A673 (cell line): ENCODE measurements at regions not wholly inside any gene's neighbourhood (a gene's known extent, or its start where the extent isn't known, plus 50 kb on each side); places are given as distances from the start of the nearest gene placed in this dataset.

Source experiments
- BruUV-seq: library from RNA; stranded (reverse); fragments of 400-500 nt; replicated peaks from 2 replicates; lab custom pipeline; 2021; lab: Mats Ljungman, UMichigan
- CTCF ChIA-PET: fragments of 300-600 bp; sonication (Branson Sonifier 250); formaldehyde crosslinking; loops from one replicate; lab custom pipeline; 2022; ENCODE audit warnings: antibody characterized with exemption; lab: Charles Lee
- POLR2A ChIA-PET: fragments of 300-600 bp; sonication (Branson Sonifier 250); formaldehyde crosslinking; loops from one replicate; lab custom pipeline; 2022; ENCODE audit warnings: antibody characterized with exemption; ENCODE audit not compliant: low non-redundant PET; lab: Charles Lee
- DNase-seq: peaks from one replicate; pipeline ENCODE4 v3.0.0-alpha.2; 2015; ENCODE audit warnings: low spot score
- H3K27ac ChIP-seq: fragments of 200-600 bp; sonication (generic); 2 replicates; pipeline ENCODE4 v1.5.1; 2016; ENCODE audit warnings: mixed run types, low read depth, mild to moderate bottlenecking, mixed read lengths, antibody characterized with exemption, low read length; ENCODE audit not compliant: poor library complexity, severe bottlenecking
- H3K27me3 ChIP-seq: fragments of 200-600 bp; sonication (generic); replicated peaks from 2 replicates; pipeline ENCODE4 v1.6.1; 2017; ENCODE audit warnings: mixed run types, low read depth, mild to moderate bottlenecking, mixed read lengths, antibody characterized with exemption, low read length; ENCODE audit not compliant: insufficient read depth, poor library complexity
- H3K36me3 ChIP-seq: fragments of 200-600 bp; sonication (generic); 2 replicates; pipeline ENCODE4 v1.6.1; 2016; ENCODE audit warnings: mixed run types, mild to moderate bottlenecking, mixed read lengths, antibody characterized with exemption, low read length; ENCODE audit not compliant: insufficient read depth, poor library complexity, severe bottlenecking
- H3K4me1 ChIP-seq: fragments of 200-600 bp; sonication (generic); 2 replicates; pipeline ENCODE4 v1.6.1; 2017; ENCODE audit warnings: mixed run types, mild to moderate bottlenecking, mixed read lengths, antibody characterized with exemption, low read length; ENCODE audit not compliant: insufficient read depth, poor library complexity, severe bottlenecking
- H3K4me3 ChIP-seq: fragments of 200-600 bp; sonication (generic); 2 replicates; pipeline ENCODE4 v1.5.1; 2016; ENCODE audit warnings: low read depth, mixed run types, mild to moderate bottlenecking, mixed read lengths, low read length; ENCODE audit not compliant: poor library complexity, severe bottlenecking
- H3K9me3 ChIP-seq: fragments of 200-600 bp; sonication (generic); 2 replicates; pipeline ENCODE4 v1.6.1; 2016; ENCODE audit warnings: mixed run types, low read depth, mild to moderate bottlenecking, mixed read lengths, antibody characterized with exemption, low read length; ENCODE audit not compliant: poor library complexity, severe bottlenecking
- EZH2 ChIP-seq: fragments of 200-600 bp; sonication (generic); IDR thresholded peaks from 2 replicates; pipeline ENCODE4 v1.6.1; 2017; ENCODE audit warnings: borderline replicate concordance, low read depth, mild to moderate bottlenecking, mixed read lengths, antibody characterized with exemption, low read length; ENCODE audit not compliant: poor library complexity, severe bottlenecking
- intact Hi-C: fragments of 100-400 bp; cut with micrococcal nuclease; formaldehyde crosslinking; loops from one replicate; pipeline ENCODE4 v1.10.0; 2022; ENCODE audit not compliant: unreplicated experiment
- TF ChIP-seq, protein P1 (sequence below): fragments of 300-800, 200-600 bp; sonication (generic); conservative IDR thresholded peaks from 2 replicates; pipeline ENCODE4 v1.5.1; 2017; ENCODE audit warnings: low read depth, mild to moderate bottlenecking, antibody characterized with exemption, low read length, moderate library complexity, mixed read lengths

DNA sequence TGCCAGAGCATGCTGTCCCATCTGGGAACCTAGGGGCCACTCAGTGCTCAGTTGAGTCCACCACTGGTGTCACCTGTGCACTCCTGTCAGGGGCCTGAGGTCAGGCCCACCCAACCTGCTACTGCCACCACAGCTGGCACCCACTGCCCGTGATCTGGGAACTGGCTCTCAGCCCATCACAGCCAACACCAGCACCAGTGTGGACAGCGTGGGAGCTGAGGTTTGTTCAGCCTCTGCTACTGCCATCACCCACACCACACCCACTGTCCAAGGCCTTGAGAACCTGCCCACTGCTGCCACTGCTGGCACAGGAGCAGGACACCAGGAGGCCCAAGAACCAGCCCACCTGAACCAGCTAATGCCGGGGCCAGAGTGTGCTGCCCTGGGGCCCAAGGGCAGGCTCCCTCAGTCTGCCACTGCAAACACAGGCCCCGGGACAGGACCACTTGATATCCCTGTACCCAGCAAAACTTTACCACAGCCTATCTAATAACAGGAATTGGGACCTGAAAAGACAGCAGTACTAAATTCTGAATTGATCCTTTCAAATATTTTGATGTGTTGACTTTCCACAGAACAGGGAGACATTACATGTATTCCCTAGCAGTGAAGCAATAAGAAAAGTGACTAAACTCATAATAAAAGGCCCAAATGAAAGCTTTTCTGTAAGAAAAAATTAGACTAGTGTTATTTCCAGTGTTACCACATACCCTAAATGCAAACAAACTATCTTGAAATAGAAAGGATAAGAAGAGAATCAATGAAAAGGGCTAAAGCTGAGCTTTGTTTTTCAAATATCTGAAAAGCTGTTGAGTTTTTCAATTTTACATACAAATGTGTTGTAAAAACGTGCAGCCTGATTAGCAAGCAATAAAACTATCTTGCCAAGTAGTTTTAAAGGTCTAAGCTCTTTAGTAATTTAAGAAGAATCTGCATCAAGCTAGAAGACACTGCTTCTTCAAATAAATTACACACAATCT, 640.7 kb downstream of the METTL4 start:
- intact Hi-C loops, result no loop called here
- no peaks in the 10 kb centered on the region for H3K4me1 ChIP-seq
- ChIA-PET CTCF (no interaction called here), POLR2A (no interaction called here)
- no peak for DNase-seq
- no peaks in the 10 kb centered on the region for H3K9me3 ChIP-seq
- H3K36me3 ChIP-seq, result no peaks in the 10 kb centered on the region
- H3K27me3 ChIP-seq, result no peaks in the 10 kb centered on the region
- no peak for TF ChIP-seq EZH2
- TF ChIP-seq, protein P1, sequence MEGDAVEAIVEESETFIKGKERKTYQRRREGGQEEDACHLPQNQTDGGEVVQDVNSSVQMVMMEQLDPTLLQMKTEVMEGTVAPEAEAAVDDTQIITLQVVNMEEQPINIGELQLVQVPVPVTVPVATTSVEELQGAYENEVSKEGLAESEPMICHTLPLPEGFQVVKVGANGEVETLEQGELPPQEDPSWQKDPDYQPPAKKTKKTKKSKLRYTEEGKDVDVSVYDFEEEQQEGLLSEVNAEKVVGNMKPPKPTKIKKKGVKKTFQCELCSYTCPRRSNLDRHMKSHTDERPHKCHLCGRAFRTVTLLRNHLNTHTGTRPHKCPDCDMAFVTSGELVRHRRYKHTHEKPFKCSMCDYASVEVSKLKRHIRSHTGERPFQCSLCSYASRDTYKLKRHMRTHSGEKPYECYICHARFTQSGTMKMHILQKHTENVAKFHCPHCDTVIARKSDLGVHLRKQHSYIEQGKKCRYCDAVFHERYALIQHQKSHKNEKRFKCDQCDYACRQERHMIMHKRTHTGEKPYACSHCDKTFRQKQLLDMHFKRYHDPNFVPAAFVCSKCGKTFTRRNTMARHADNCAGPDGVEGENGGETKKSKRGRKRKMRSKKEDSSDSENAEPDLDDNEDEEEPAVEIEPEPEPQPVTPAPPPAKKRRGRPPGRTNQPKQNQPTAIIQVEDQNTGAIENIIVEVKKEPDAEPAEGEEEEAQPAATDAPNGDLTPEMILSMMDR, result no peak
- no TSS peak for BruUV-seq
- no peak overlapping the region for H3K27ac ChIP-seq
- no peak overlapping the region for H3K4me3 ChIP-seq

DNA sequence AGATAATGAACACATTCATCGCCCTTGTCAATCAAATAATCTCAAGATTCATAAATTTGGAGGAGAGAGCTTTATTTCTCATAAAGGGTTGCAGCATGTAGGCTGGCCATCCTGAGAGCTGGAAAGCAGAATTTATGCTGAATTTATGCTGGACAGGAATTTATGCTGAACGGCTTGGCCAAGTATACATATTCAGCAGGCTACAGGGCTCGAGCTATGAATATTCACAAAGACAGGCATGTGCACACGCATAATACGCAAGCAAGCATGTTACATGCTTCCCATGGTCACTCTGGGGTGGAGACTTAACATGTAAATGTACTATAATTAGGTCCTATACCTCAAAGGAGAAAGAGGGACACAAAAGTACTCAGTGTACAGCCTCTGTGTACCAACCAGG, 618.8 kb downstream of the METTL4 start:
- H3K27ac ChIP-seq, result no peak overlapping the region
- H3K4me3 ChIP-seq, result no peak overlapping the region
- TF ChIP-seq, protein P1, result no peak
- no peak for TF ChIP-seq EZH2
- no peaks in the 10 kb centered on the region for H3K27me3 ChIP-seq
- intact Hi-C loops, result no loop called here
- POLR2A ChIA-PET, result no interaction called here
- H3K36me3 ChIP-seq, result no peaks in the 10 kb centered on the region
- DNase-seq, result no peak
- H3K9me3 ChIP-seq, result no peaks in the 10 kb centered on the region
- H3K4me1 ChIP-seq, result no peaks in the 10 kb centered on the region
- no TSS peak for BruUV-seq
- CTCF ChIA-PET, result no interaction called here

DNA sequence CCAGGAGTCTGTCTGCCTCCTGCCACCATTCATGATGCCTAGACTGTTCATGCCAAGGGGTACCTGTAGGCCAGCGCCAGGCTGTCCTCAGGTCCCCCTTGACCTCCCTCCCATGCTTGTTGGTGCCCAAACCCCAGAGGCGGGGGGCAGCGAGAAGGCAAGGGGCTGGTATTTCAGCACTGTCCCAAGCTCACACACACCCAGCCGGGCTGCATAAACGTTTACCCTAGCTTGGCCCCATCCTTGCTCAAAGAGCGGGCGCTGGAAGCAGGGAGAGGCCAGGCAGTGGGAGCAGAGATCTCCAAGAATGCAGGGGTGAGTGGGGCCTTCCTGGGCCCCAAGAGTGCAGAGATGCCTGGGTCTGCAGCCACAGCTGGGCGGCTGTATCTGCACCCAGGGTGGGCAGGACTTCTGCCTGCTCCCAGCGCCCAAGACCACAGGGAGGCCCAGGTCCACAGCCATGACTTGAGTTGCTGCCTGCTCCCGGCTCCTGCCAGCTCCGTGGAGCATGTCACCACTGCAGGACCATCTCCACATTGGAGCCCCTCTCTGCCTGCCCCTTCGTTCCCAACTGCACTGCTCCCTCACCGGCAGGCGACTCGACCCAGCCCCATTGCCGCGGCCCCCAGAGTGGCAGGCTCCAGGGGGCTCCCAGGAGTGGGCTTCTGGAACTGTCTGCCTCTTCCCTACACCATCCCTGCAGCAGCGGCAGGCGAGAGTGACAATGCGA, 616.6 kb downstream of the METTL4 start:
- no TSS peak for BruUV-seq

More for the DNA sequence above, 616.6 kb downstream of the METTL4 start:
- no peak for TF ChIP-seq EZH2
- TF ChIP-seq, protein P1, result no peak
- H3K9me3 ChIP-seq, result no peaks in the 10 kb centered on the region
- no peak for DNase-seq
- POLR2A ChIA-PET, result no interaction called here
- H3K27ac ChIP-seq, result no peak overlapping the region
- H3K36me3 ChIP-seq, result no peaks in the 10 kb centered on the region
- no peaks in the 10 kb centered on the region for H3K4me1 ChIP-seq
- H3K4me3 ChIP-seq, result no peak overlapping the region
- CTCF ChIA-PET, result no interaction called here
- H3K27me3 ChIP-seq, result peaks cover 11% of the 10 kb centered on the region
- intact Hi-C loops, result no loop called here
